ENCODE measurements at regions not wholly inside any gene's neighbourhood (a gene's known extent, or its start where the extent isn't known, plus 50 kb on each side); places are given as distances from the start of the nearest gene placed in this dataset.
"Not testable (repeated sequence)": the region's sequence is repeated elsewhere in the genome, so short reads cannot be mapped to it uniquely, and the experiment has no call there.

DNA sequence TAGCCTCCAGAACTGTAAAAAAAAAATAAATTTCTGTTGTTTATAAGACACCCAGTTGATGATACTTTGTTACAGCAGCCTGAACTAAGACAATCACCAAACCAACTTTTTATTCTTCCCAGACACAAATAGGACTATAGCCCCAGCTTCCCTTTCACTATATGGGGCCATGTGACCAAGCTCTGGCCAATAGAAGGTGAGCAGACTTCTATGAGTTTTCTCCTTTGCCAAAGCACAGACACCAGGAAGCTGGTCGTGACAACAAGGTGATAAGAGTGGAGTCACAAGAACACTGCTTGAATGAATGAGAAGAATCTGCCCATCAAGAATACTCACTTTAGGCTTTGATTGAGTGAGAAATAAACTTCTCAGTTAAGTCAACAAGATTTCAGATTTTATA lies 217.7 kb downstream of the DEPDC1B start:
- no peak overlapping the region for H3K9ac ChIP-seq (ENCODE audit: low read length)
- no peak overlapping the region for H3K4me3 ChIP-seq (ENCODE audit: low read length)
- no peaks in the 10 kb centered on the region for H3K27me3 ChIP-seq (ENCODE audit: control insufficient read depth, insufficient read depth, low read length)
- no peaks in the 10 kb centered on the region for H3K4me1 ChIP-seq (ENCODE audit: control insufficient read depth, insufficient read depth, low read length)
- H3K36me3 ChIP-seq (ENCODE audit: control insufficient read depth, insufficient read depth, low read length), result no peaks in the 10 kb centered on the region
- H3K9me3 ChIP-seq (ENCODE audit: control insufficient read depth, low read length), result no peaks in the 10 kb centered on the region

GRCh38 chr5:60479542-60479941 lies 220.4 kb downstream of the DEPDC1B start:
- no peak overlapping the region for H3K4me3 ChIP-seq (ENCODE audit: low read length)
- no peaks in the 10 kb centered on the region for H3K9me3 ChIP-seq (ENCODE audit: control insufficient read depth, low read length)
- no peaks in the 10 kb centered on the region for H3K4me1 ChIP-seq (ENCODE audit: control insufficient read depth, insufficient read depth, low read length)
- H3K27me3 ChIP-seq (ENCODE audit: control insufficient read depth, insufficient read depth, low read length), result no peaks in the 10 kb centered on the region
- H3K36me3 ChIP-seq (ENCODE audit: control insufficient read depth, insufficient read depth, low read length), result no peaks in the 10 kb centered on the region
- no peak overlapping the region for H3K9ac ChIP-seq (ENCODE audit: low read length)

GRCh38 chr5:60477849-60478248 lies 222.1 kb downstream of the DEPDC1B start:
- Histone ChIP-seq H3K9ac (ENCODE audit: low read length) (no peak overlapping the region), H3K9me3 (ENCODE audit: control insufficient read depth, low read length) (no peaks in the 10 kb centered on the region), H3K4me1 (ENCODE audit: control insufficient read depth, insufficient read depth, low read length) (no peaks in the 10 kb centered on the region), H3K36me3 (ENCODE audit: control insufficient read depth, insufficient read depth, low read length) (no peaks in the 10 kb centered on the region), H3K4me3 (ENCODE audit: low read length) (no peak overlapping the region), H3K27me3 (ENCODE audit: control insufficient read depth, insufficient read depth, low read length) (no peaks in the 10 kb centered on the region)

- Histone ChIP-seq H3K9me3 (ENCODE audit: control insufficient read depth, low read length) (no peaks in the 10 kb centered on the region), H3K36me3 (ENCODE audit: control insufficient read depth, insufficient read depth, low read length) (no peaks in the 10 kb centered on the region), H3K9ac (ENCODE audit: low read length) (no peak overlapping the region), H3K4me3 (ENCODE audit: low read length) (no peak overlapping the region), H3K27me3 (ENCODE audit: control insufficient read depth, insufficient read depth, low read length) (no peaks in the 10 kb centered on the region), H3K4me1 (ENCODE audit: control insufficient read depth, insufficient read depth, low read length) (no peaks in the 10 kb centered on the region)
These were observed 226.3 kb downstream of the DEPDC1B start for GRCh38 chr5:60473654-60474053.

DNA sequence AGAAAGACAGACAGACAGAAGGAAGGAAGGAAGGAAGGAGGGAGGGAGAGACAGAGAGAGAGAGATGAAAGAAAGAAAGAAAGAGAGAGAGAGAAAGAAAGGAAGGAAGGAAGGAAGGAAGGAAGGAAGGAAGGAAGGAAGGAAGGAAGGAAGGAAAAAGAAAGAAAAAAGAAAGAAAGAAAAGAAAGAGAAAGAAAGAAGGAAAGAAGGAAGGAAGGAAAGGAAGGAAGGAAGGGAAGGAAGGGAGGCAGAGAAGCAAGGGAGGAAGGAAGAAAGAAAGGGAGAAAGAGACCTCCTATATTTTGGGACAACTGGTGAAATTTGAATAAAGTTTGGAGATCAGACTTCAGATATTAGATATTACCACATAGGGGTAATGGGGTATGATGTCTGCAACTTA lies 226.9 kb downstream of the DEPDC1B start:
- not testable (repeated sequence) for H3K9ac ChIP-seq (ENCODE audit: low read length); H3K27me3 ChIP-seq (ENCODE audit: control insufficient read depth, insufficient read depth, low read length); H3K4me3 ChIP-seq (ENCODE audit: low read length); H3K36me3 ChIP-seq (ENCODE audit: control insufficient read depth, insufficient read depth, low read length); H3K9me3 ChIP-seq (ENCODE audit: control insufficient read depth, low read length); H3K4me1 ChIP-seq (ENCODE audit: control insufficient read depth, insufficient read depth, low read length)

DNA sequence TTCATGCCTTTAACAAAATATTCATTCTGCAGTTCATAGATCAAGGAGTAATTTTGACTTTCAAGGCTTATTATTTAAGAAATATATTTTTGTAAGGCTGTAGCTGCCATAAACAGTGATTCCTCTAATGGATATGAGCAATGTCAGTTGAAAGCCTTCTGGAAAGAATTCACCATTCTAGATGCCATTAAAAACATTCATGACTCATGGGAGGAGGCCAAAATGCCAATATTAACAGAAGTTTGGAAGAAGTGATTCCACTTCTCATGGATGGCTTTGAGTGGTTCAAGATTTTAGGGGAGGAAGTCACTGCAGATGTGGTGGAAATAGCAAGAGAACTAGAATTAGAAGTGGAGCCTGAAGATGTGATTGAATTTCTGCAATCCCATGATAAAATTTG lies 229.1 kb downstream of the DEPDC1B start:
- Histone ChIP-seq H3K9me3 (ENCODE audit: control insufficient read depth, low read length) (no peaks in the 10 kb centered on the region), H3K4me3 (ENCODE audit: low read length) (no peak overlapping the region), H3K36me3 (ENCODE audit: control insufficient read depth, insufficient read depth, low read length) (no peaks in the 10 kb centered on the region), H3K27me3 (ENCODE audit: control insufficient read depth, insufficient read depth, low read length) (no peaks in the 10 kb centered on the region), H3K9ac (ENCODE audit: low read length) (no peak overlapping the region), H3K4me1 (ENCODE audit: control insufficient read depth, insufficient read depth, low read length) (no peaks in the 10 kb centered on the region)

DNA sequence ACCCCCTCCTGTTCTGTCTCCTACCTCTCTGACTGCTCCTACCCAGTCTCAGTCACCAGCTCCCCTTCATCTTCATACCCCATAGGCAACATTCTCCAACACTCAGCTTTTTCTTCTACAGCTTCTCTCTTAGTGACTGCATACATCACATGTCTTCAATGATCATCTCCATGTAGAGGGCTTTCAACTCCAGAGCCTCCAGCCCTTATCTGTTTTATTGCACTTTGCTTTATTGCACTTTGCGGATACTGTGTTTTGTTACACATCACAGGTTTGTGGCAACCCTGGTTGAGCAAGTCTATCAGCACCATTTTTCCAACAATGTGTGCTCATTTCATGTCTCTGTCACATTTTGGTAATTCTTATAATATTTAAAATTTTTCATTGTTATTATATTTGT lies 230.7 kb downstream of the DEPDC1B start:
- H3K9me3 ChIP-seq (ENCODE audit: control insufficient read depth, low read length), result no peaks in the 10 kb centered on the region
- no peak overlapping the region for H3K9ac ChIP-seq (ENCODE audit: low read length)
- no peaks in the 10 kb centered on the region for H3K36me3 ChIP-seq (ENCODE audit: control insufficient read depth, insufficient read depth, low read length)
- H3K27me3 ChIP-seq (ENCODE audit: control insufficient read depth, insufficient read depth, low read length), result no peaks in the 10 kb centered on the region
- H3K4me1 ChIP-seq (ENCODE audit: control insufficient read depth, insufficient read depth, low read length), result no peaks in the 10 kb centered on the region
- H3K4me3 ChIP-seq (ENCODE audit: low read length), result no peak overlapping the region

- Histone ChIP-seq H3K9ac (ENCODE audit: low read length) (no peak overlapping the region), H3K4me3 (ENCODE audit: low read length) (no peak overlapping the region), H3K27me3 (ENCODE audit: control insufficient read depth, insufficient read depth, low read length) (no peaks in the 10 kb centered on the region), H3K9me3 (ENCODE audit: control insufficient read depth, low read length) (no peaks in the 10 kb centered on the region), H3K4me1 (ENCODE audit: control insufficient read depth, insufficient read depth, low read length) (peaks cover 5% of the 10 kb centered on the region), H3K36me3 (ENCODE audit: control insufficient read depth, insufficient read depth, low read length) (no peaks in the 10 kb centered on the region)
These were observed 236.6 kb downstream of the DEPDC1B start for GRCh38 chr5:60463179-60463868.

DNA sequence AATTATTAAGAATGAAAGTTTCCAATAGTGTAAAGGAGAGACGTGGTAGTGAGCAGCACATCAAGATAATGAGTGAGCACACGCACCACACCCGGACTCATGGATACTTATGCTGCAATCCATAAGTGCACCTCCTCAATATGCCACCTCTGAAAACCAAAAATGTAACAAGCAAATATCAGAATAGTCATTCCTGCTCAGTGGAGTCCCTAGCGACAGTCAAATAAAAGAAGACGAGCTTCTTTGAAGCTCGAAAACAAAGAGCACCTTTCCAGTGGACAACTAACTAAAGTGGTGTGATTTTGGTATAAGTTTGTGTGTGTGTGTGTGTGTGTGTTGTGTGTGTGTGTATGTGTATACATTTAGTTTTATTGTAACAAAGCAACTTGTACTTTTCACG lies 241.3 kb downstream of the DEPDC1B start:
- no peak overlapping the region for H3K9ac ChIP-seq (ENCODE audit: low read length)
- H3K36me3 ChIP-seq (ENCODE audit: control insufficient read depth, insufficient read depth, low read length), result no peaks in the 10 kb centered on the region
- H3K4me1 ChIP-seq (ENCODE audit: control insufficient read depth, insufficient read depth, low read length), result peaks cover 5% of the 10 kb centered on the region
- no peaks in the 10 kb centered on the region for H3K9me3 ChIP-seq (ENCODE audit: control insufficient read depth, low read length)
- no peaks in the 10 kb centered on the region for H3K27me3 ChIP-seq (ENCODE audit: control insufficient read depth, insufficient read depth, low read length)
- H3K4me3 ChIP-seq (ENCODE audit: low read length), result no peak overlapping the region

GRCh38 chr5:60457233-60457632 lies 242.7 kb downstream of the DEPDC1B start:
- no peaks in the 10 kb centered on the region for H3K4me1 ChIP-seq (ENCODE audit: control insufficient read depth, insufficient read depth, low read length)
- H3K4me3 ChIP-seq (ENCODE audit: low read length), result no peak overlapping the region
- no peaks in the 10 kb centered on the region for H3K27me3 ChIP-seq (ENCODE audit: control insufficient read depth, insufficient read depth, low read length)
- no peaks in the 10 kb centered on the region for H3K36me3 ChIP-seq (ENCODE audit: control insufficient read depth, insufficient read depth, low read length)
- H3K9me3 ChIP-seq (ENCODE audit: control insufficient read depth, low read length), result no peaks in the 10 kb centered on the region
- H3K9ac ChIP-seq (ENCODE audit: low read length), result no peak overlapping the region

DNA sequence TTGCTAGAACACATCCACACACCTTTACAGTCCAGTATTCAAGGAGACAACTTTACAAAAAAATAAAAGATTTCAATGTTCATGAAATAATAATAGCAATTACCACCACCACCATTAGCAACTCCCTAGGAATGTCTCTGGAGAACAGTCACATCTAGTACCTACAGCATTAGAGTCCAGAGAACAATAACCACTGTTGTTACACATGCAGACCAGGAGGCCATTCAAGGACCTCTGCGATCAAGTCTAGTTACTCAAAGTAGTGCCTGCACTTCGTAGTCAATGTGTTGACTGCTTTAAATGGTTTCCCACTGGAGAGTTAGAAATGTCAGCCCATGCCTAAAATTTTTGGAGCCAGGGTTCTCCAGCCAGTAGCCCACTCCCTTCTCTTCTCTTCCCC lies 244.4 kb downstream of the DEPDC1B start:
- no peaks in the 10 kb centered on the region for H3K27me3 ChIP-seq (ENCODE audit: control insufficient read depth, insufficient read depth, low read length)
- no peaks in the 10 kb centered on the region for H3K9me3 ChIP-seq (ENCODE audit: control insufficient read depth, low read length)
- no peaks in the 10 kb centered on the region for H3K36me3 ChIP-seq (ENCODE audit: control insufficient read depth, insufficient read depth, low read length)
- H3K4me1 ChIP-seq (ENCODE audit: control insufficient read depth, insufficient read depth, low read length), result no peaks in the 10 kb centered on the region
- H3K9ac ChIP-seq (ENCODE audit: low read length), result no peak overlapping the region
- H3K4me3 ChIP-seq (ENCODE audit: low read length), result no peak overlapping the region

DNA sequence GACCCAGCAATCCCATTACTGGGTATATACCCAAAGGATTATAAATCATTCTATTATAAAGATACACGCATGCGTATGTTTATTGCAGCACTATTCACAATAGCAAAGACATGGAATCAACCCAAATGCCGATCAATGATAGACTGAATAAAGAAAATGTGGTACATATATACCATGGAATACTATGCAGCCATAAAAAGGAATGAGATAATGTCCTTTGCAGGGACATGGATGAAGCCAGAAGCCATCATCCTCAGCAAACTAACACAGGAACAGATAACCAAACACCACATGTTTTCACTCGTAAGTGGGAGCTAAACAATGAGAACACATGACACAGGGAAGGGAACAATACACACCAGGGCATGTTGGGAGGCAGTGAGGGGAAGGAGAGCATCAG lies 245.7 kb downstream of the DEPDC1B start:
- H3K9me3 ChIP-seq (ENCODE audit: control insufficient read depth, low read length); H3K4me3 ChIP-seq (ENCODE audit: low read length); H3K36me3 ChIP-seq (ENCODE audit: control insufficient read depth, insufficient read depth, low read length); H3K9ac ChIP-seq (ENCODE audit: low read length); H3K27me3 ChIP-seq (ENCODE audit: control insufficient read depth, insufficient read depth, low read length); H3K4me1 ChIP-seq (ENCODE audit: control insufficient read depth, insufficient read depth, low read length): not testable (repeated sequence)

Data from mucosa of stomach (tissue), 1 donor.